KMS-11 (cell line): ENCODE measurements at regions not wholly inside any gene's neighbourhood (a gene's known extent, or its start where the extent isn't known, plus 50 kb on each side); places are given as distances from the start of the nearest gene placed in this dataset.

ENCODE experiments used
- H2AFZ ChIP-seq: fragments of 200-600 bp; sonication (generic); 2 replicates; pipeline ENCODE4 v1.6.1; 2016; ENCODE audit warnings: antibody characterized with exemption, mixed run types, low read depth
- H3K27ac ChIP-seq: fragments of 200-600 bp; sonication (generic); 2 replicates; pipeline ENCODE4 v1.6.1; 2016; ENCODE audit warnings: mild to moderate bottlenecking, mixed run types
- H3K27me3 ChIP-seq: fragments of 200-600 bp; sonication (generic); 2 replicates; pipeline ENCODE4 v1.6.1; 2017; ENCODE audit warnings: mild to moderate bottlenecking, low read depth, mixed run types, moderate library complexity; ENCODE audit not compliant: insufficient read depth
- H3K36me3 ChIP-seq: fragments of 200-600 bp; sonication (generic); 2 replicates; pipeline ENCODE4 v1.6.1; 2017; ENCODE audit warnings: mild to moderate bottlenecking, mixed run types; ENCODE audit not compliant: insufficient read depth
- H3K4me1 ChIP-seq: fragments of 200-600 bp; sonication (generic); 2 replicates; pipeline ENCODE4 v1.6.1; 2016; ENCODE audit warnings: mild to moderate bottlenecking, low read depth, mixed run types; ENCODE audit not compliant: poor library complexity, severe bottlenecking
- H3K4me2 ChIP-seq: fragments of 200-600 bp; sonication (generic); 2 replicates; pipeline ENCODE4 v1.7.0; 2016; ENCODE audit warnings: mild to moderate bottlenecking, mixed run types
- H3K4me3 ChIP-seq: fragments of 200-600 bp; sonication (generic); IDR thresholded peaks from 2 replicates; pipeline ENCODE4 v1.6.1; 2017; ENCODE audit warnings: low read depth, low read length, mixed read lengths; ENCODE audit not compliant: insufficient read depth
- H3K79me2 ChIP-seq: fragments of 200-600 bp; sonication (generic); 2 replicates; pipeline ENCODE4 v1.6.1; 2016; ENCODE audit warnings: low read depth, mixed run types; ENCODE audit not compliant: insufficient read depth
- H3K9ac ChIP-seq: fragments of 200-600 bp; sonication (generic); 2 replicates; pipeline ENCODE4 v1.6.1; 2016; ENCODE audit warnings: mild to moderate bottlenecking, mixed run types
- H4K20me1 ChIP-seq: fragments of 200-600 bp; sonication (generic); 2 replicates; pipeline ENCODE4 v1.6.1; 2016; ENCODE audit warnings: mild to moderate bottlenecking, mixed run types; ENCODE audit not compliant: insufficient read depth
- TF ChIP-seq, protein P1 (sequence below): fragments of 200-600 bp; sonication (generic); conservative IDR thresholded peaks from 2 replicates; pipeline ENCODE4 v1.6.1; 2017; ENCODE audit warnings: low read depth, mild to moderate bottlenecking, antibody characterized with exemption, low read length, moderate library complexity, mixed read lengths

DNA sequence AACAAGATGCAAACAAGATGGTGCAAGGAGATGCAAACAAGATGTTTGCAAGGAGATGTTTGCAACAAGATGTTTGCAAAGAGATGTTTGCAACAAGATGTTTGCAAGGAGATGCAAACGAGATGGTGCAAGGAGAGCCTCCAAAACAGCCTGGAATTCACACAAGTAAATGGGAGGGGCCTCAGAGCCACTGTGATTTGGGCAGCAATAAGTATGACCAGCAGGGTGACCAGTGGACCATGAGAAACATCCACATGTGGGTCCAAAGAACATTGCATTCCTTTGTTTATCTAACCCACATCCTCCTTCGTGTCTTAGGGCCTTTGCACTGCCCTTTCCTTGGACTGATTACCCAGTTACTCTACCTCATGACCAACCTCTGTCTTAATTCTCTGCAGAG, 162.9 kb downstream of the PLPP3 start:
- H3K4me2 ChIP-seq = no peak overlapping the region
- no peaks in the 10 kb centered on the region for H3K27me3 ChIP-seq
- no peak overlapping the region for H2AFZ ChIP-seq
- no peak overlapping the region for H3K27ac ChIP-seq
- no peaks in the 10 kb centered on the region for H3K36me3 ChIP-seq
- H3K79me2 ChIP-seq = no peaks in the 10 kb centered on the region
- TF ChIP-seq, protein P1, sequence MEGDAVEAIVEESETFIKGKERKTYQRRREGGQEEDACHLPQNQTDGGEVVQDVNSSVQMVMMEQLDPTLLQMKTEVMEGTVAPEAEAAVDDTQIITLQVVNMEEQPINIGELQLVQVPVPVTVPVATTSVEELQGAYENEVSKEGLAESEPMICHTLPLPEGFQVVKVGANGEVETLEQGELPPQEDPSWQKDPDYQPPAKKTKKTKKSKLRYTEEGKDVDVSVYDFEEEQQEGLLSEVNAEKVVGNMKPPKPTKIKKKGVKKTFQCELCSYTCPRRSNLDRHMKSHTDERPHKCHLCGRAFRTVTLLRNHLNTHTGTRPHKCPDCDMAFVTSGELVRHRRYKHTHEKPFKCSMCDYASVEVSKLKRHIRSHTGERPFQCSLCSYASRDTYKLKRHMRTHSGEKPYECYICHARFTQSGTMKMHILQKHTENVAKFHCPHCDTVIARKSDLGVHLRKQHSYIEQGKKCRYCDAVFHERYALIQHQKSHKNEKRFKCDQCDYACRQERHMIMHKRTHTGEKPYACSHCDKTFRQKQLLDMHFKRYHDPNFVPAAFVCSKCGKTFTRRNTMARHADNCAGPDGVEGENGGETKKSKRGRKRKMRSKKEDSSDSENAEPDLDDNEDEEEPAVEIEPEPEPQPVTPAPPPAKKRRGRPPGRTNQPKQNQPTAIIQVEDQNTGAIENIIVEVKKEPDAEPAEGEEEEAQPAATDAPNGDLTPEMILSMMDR = no peak
- H3K4me1 ChIP-seq = no peaks in the 10 kb centered on the region
- no peak overlapping the region for H3K9ac ChIP-seq
- no peak overlapping the region for H3K4me3 ChIP-seq
- no peaks in the 10 kb centered on the region for H4K20me1 ChIP-seq

DNA sequence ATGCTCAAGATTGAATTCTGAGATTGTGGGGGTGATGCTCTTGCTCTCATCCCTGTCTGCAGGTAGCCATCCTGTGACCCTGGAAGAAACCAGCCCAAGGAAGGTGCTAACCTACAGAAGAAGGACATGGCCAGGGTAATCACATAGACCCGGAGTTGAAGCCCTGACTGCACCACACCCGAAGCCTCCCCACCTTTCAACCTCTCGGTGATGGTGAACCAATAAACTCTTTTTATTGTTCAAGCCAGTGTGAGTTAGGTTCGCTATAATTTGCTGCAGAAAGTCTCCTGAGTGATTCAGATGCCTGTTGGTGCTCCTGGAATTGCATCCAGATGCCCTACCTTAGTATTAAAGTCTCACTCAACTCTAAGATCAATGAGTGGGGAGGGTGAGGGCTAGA, 163.6 kb downstream of the PLPP3 start:
- no peak overlapping the region for H3K4me2 ChIP-seq
- H4K20me1 ChIP-seq = no peaks in the 10 kb centered on the region
- H3K4me3 ChIP-seq = no peak overlapping the region
- no peaks in the 10 kb centered on the region for H3K4me1 ChIP-seq
- no peak overlapping the region for H3K27ac ChIP-seq
- TF ChIP-seq, protein P1 = no peak
- H3K9ac ChIP-seq = no peak overlapping the region
- H3K79me2 ChIP-seq = no peaks in the 10 kb centered on the region
- H2AFZ ChIP-seq = no peak overlapping the region
- no peaks in the 10 kb centered on the region for H3K27me3 ChIP-seq
- H3K36me3 ChIP-seq = no peaks in the 10 kb centered on the region

DNA sequence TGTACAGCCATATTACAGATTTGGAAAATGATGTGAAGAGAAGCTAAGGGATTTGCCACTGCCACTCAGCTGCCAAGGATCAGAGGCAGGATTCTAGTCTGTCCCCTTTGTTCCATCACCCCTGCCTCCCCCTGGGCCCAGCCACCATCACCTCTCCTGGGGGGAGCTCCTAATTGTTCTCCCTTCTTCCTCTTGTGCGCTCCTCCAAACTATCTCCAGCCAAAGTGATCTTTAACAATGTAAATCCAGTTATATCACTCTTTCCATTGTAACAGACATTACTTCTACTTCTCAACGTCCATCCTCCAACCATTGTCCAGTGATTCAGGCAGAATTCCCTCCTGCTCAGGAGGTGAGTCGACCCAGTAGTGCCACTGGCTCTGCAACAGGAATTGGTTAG, 164.1 kb downstream of the PLPP3 start:
- Histone ChIP-seq H3K4me2 (no peak overlapping the region), H3K27ac (no peak overlapping the region)

DNA sequence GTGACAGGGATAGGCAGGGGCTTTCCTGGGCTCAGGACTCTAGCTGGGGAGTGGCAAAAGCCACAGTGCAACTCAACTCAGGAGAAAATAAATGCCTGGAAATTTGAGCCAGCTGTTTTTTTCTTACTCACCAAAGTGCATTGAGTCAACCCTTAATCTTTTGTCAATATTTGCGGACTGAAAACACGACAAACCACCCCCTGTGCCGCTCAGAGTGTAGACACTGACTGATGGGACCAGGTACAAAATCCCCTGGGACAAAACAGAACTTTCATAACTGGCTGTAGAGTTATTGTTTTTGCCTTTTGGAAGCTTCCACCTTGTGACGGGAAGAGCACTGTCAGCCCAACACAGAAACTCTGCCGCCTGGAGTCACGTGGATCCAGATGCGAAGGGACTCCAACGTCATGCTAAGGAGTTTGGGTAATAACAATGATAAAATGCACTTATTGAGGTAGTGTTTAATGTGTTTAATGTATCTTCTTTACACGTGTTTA, 164.6 kb downstream of the PLPP3 start:
- Histone ChIP-seq H3K27ac (no peak overlapping the region), H3K4me3 (no peak overlapping the region), H3K4me2 (no peak overlapping the region), H4K20me1 (no peaks in the 10 kb centered on the region), H3K27me3 (no peaks in the 10 kb centered on the region), H3K79me2 (no peaks in the 10 kb centered on the region), H2AFZ (no peak overlapping the region), H3K36me3 (no peaks in the 10 kb centered on the region), H3K4me1 (no peaks in the 10 kb centered on the region), H3K9ac (no peak overlapping the region)
- TF ChIP-seq, protein P1 = no peak

More for the DNA sequence above, 164.1 kb downstream of the PLPP3 start:
- H3K4me3 ChIP-seq = no peak overlapping the region
- H3K9ac ChIP-seq = no peak overlapping the region
- H3K36me3 ChIP-seq = no peaks in the 10 kb centered on the region
- no peak overlapping the region for H2AFZ ChIP-seq
- no peaks in the 10 kb centered on the region for H3K79me2 ChIP-seq
- no peaks in the 10 kb centered on the region for H3K4me1 ChIP-seq
- H4K20me1 ChIP-seq = no peaks in the 10 kb centered on the region
- TF ChIP-seq, protein P1 = no peak
- H3K27me3 ChIP-seq = no peaks in the 10 kb centered on the region
